Transverse colon (tissue), 4 donors: ENCODE measurements at regions not wholly inside any gene's neighbourhood (a gene's known extent, or its start where the extent isn't known, plus 50 kb on each side); places are given as distances from the start of the nearest gene placed in this dataset.

Experiments used
- DNase-seq: peaks from one replicate; pipeline ENCODE4 v3.0.0-alpha.2; 2019
- H3K27ac ChIP-seq, 4 donors: fragments of 200-600 bp; sonication (generic); 2 replicates each; pipeline ENCODE4 v1.5.1; 2016 to 2018; ENCODE audit warnings: inconsistent platforms in 4 of 4
- H3K27me3 ChIP-seq: fragments of 200-600 bp; sonication (generic); 2 replicates; pipeline ENCODE4 v1.5.1; 2017; ENCODE audit warnings: inconsistent platforms
- H3K36me3 ChIP-seq, 4 donors: fragments of 200-600 bp; sonication (generic); 2 replicates each; pipeline ENCODE4 v1.5.1; 2017 to 2019; ENCODE audit warnings: inconsistent platforms in 4 of 4
- H3K4me1 ChIP-seq, 4 donors: fragments of 200-600 bp; sonication (generic); 2 replicates each; pipeline ENCODE4 v1.5.1; 2017 to 2020; ENCODE audit warnings: inconsistent platforms in 4 of 4
- H3K4me3 ChIP-seq, 4 donors: fragments of 200-600 bp; sonication (generic); 1 replicate in 1 of 4; 2 replicates in 3 of 4; pipeline versions ENCODE4 v1.5.1 to v1.6.1; 2017 to 2019; ENCODE audit warnings: inconsistent platforms in 4 of 4
- H3K9me3 ChIP-seq, 2 donors: fragments of 200-600 bp; sonication (generic); 2 replicates each; pipeline ENCODE4 v1.5.1; 2017 to 2019; ENCODE audit warnings: inconsistent platforms in 2 of 2
- EP300 ChIP-seq: sonication (generic); formaldehyde crosslinking; IDR thresholded peaks from one replicate; pipeline ENCODE4 v1.6.1; 2017; ENCODE audit warnings: antibody characterized with exemption, low read depth
- POLR2A ChIP-seq: fragments of 450-650 bp; IDR thresholded peaks from one replicate; pipeline ENCODE4 v1.6.1; 2016; ENCODE audit warnings: antibody characterized with exemption, mild to moderate bottlenecking, moderate library complexity
- POLR2AphosphoS5 ChIP-seq, 3 donors: sonication (generic); formaldehyde crosslinking; IDR thresholded peaks; one replicate each; pipeline ENCODE4 v1.6.1; 2016; ENCODE audit warnings: antibody characterized with exemption in 3 of 3
- WGBS, 2 donors: methylation state at CpG; one replicate each; pipeline ENCODE4 v1.1.5; 2018; ENCODE audit warnings: low coverage in 1 of 2; 5-methylcytosine and 5-hydroxymethylcytosine counted together
- in situ Hi-C, 4 donors: fragments of 200-750 bp; cut with MboI; loops; one replicate each; pipeline versions ENCODE4 v1.15.0 to v1.15.1; 2017; ENCODE audit warnings: low sequenced_read_pairs in 3 of 4, low pct_ligation_motif_present in 1 of 4, low pct_unique_long_range_greater_than_20kb in 1 of 4
- intact Hi-C: fragments of 100-400 bp; cut with DNase I; formaldehyde crosslinking; loops from one replicate; pipeline ENCODE4 v1.15.1; 2023; ENCODE audit warnings: low total_unique reads
- TF ChIP-seq, protein P1 (sequence below), 5 experiments: fragments of 200-600 bp in 3 of 5; fragments of 450-650 bp in 2 of 5; sonication (generic) in 3 of 5; IDR thresholded peaks; 1 replicate in 2 of 5; 2 replicates in 3 of 5; pipeline ENCODE4 v1.5.1; 2016 to 2017; ENCODE audit warnings: antibody characterized with exemption in 5 of 5, inconsistent platforms in 3 of 5, mild to moderate bottlenecking in 2 of 5, moderate library complexity in 1 of 5

DNA sequence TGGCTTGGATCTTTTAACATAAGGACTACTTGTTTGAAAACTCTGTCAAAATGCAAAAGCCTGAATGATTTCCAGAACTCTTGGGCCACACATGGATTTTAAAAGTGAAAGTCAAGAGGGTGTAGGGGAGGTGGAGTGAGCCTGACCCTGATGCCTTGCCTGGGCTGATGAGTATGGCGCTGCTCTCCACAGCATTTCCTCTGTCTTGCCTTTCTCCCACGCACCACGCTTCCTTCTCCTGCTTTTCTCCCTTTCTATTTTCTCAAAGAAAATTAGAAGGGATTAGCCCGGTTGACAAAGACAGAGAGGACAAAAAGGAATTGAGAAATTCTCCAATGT lies 207.0 kb upstream of the CCDC68 start:
- Histone ChIP-seq H3K4me3 (no peak overlapping the region), H3K27ac (no peak overlapping the region), H3K27me3 (no peaks in the 10 kb centered on the region), H3K9me3 (no peaks in the 10 kb centered on the region), H3K4me1 (no peaks in the 10 kb centered on the region), H3K36me3 (no peaks in the 10 kb centered on the region)
- 70 to 72% methylated on average over 4 of the region's 4 CpGs for WGBS, 2 donors
- DNase-seq: no peak
- in situ Hi-C loops (no loop called here), intact Hi-C loops (no loop called here)
- TF ChIP-seq POLR2AphosphoS5 (IDR thresholded peaks at IDR 0.05) (no peak), POLR2A (no peak), EP300 (no peak)
- TF ChIP-seq, protein P1, sequence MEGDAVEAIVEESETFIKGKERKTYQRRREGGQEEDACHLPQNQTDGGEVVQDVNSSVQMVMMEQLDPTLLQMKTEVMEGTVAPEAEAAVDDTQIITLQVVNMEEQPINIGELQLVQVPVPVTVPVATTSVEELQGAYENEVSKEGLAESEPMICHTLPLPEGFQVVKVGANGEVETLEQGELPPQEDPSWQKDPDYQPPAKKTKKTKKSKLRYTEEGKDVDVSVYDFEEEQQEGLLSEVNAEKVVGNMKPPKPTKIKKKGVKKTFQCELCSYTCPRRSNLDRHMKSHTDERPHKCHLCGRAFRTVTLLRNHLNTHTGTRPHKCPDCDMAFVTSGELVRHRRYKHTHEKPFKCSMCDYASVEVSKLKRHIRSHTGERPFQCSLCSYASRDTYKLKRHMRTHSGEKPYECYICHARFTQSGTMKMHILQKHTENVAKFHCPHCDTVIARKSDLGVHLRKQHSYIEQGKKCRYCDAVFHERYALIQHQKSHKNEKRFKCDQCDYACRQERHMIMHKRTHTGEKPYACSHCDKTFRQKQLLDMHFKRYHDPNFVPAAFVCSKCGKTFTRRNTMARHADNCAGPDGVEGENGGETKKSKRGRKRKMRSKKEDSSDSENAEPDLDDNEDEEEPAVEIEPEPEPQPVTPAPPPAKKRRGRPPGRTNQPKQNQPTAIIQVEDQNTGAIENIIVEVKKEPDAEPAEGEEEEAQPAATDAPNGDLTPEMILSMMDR (IDR thresholded peaks at IDR 0.05): no peak

DNA sequence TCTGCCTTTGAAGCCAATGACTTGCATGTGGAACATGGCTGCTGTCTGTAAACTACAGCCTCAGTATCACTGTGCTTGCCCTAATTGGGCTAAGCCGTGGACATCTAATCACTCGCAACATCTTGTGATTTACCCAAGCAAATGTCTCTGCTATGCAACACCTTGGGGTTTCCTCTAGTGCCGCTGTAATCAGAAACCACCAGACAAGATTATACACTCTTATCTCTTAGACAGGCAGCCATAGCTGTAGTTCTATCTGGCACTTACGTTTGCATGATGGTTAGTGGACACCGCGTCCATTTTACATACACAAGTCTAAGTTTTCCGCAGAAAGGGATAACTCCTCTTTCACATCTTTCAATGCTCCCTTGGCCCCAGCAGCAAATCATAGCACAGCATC lies 204.3 kb upstream of the CCDC68 start:
- in situ Hi-C loops (no loop called here), intact Hi-C loops (no loop called here)
- Histone ChIP-seq H3K4me1 (no peaks in the 10 kb centered on the region), H3K9me3 (no peaks in the 10 kb centered on the region), H3K27ac (no peak overlapping the region), H3K36me3 (no peaks in the 10 kb centered on the region), H3K27me3 (no peaks in the 10 kb centered on the region), H3K4me3 (no peak overlapping the region)
- WGBS, 2 donors: 90 to 94% methylated on average over 6 to 7 of the region's 7 CpGs
- no peak for DNase-seq
- TF ChIP-seq, protein P1 (IDR thresholded peaks at IDR 0.05): no peak
- no peak for TF ChIP-seq POLR2AphosphoS5 (IDR thresholded peaks at IDR 0.05)
- TF ChIP-seq POLR2A: no peak
- TF ChIP-seq EP300: no peak

- Histone ChIP-seq H3K4me3 (no peak overlapping the region), H3K9me3 (no peaks in the 10 kb centered on the region), H3K36me3 (no peaks in the 10 kb centered on the region), H3K4me1 (no peaks in the 10 kb centered on the region), H3K27me3 (no peaks in the 10 kb centered on the region), H3K27ac (no peak overlapping the region)
- in situ Hi-C loops: no loop called here
- TF ChIP-seq EP300: no peak
- TF ChIP-seq, protein P1 (IDR thresholded peaks at IDR 0.05): no peak
- intact Hi-C loops: no loop called here
- no peak for DNase-seq
- WGBS, 2 donors: 93 to 100% methylated on average over 1 to 4 of the region's 4 CpGs
Measured at GRCh38 chr18:55161916-55162315, 202.7 kb upstream of the CCDC68 start.

DNA sequence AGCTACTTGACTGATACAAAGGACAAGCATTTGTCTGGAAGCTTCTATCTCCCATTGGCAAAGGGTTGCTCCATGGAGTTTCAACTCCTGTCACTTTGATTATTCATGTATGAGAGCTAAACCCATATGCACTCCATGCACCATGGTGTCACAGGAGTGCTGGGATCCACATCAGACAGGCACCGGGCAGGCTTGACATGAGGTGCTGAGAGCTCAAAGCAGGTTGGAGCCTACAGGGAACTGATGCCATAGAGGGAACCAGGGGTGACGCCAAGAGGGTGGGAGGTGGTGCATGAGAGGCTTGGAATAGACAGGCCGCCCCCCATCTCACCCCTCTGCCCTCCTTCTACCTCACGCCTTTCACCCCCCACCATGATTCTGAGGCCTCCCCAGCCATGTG lies 199.8 kb upstream of the CCDC68 start:
- in situ Hi-C loops (no loop called here), intact Hi-C loops (no loop called here)
- Histone ChIP-seq H3K4me1 (no peaks in the 10 kb centered on the region), H3K36me3 (no peaks in the 10 kb centered on the region), H3K27ac (no peak overlapping the region), H3K4me3 (no peak overlapping the region), H3K27me3 (no peaks in the 10 kb centered on the region), H3K9me3 (no peaks in the 10 kb centered on the region)
- TF ChIP-seq EP300: no peak
- WGBS, 2 donors: 79% methylated on average over 4 of the region's 4 CpGs; no CpG with 5 or more reads in 1 of the 2 donors
- DNase-seq: no peak

GRCh38 chr18:55158570-55158969 lies 199.3 kb upstream of the CCDC68 start:
- in situ Hi-C loops: no loop called here
- WGBS, 2 donors: 79% methylated on average over 4 of the region's 4 CpGs; no CpG with 5 or more reads in 1 of the 2 donors
- no peaks in the 10 kb centered on the region for H3K36me3 ChIP-seq
- no peak for TF ChIP-seq EP300
- no peak for TF ChIP-seq POLR2AphosphoS5 (IDR thresholded peaks at IDR 0.05)
- no peak for TF ChIP-seq POLR2A
- TF ChIP-seq, protein P1 (IDR thresholded peaks at IDR 0.05): no peak
- H3K4me3 ChIP-seq: no peak overlapping the region
- intact Hi-C loops: no loop called here
- DNase-seq: no peak
- H3K27ac ChIP-seq: no peak overlapping the region
- H3K9me3 ChIP-seq: no peaks in the 10 kb centered on the region
- H3K4me1 ChIP-seq: no peaks in the 10 kb centered on the region
- no peaks in the 10 kb centered on the region for H3K27me3 ChIP-seq
